ENCODE measurements at regions not wholly inside any gene's neighbourhood (a gene's known extent, or its start where the extent isn't known, plus 50 kb on each side); places are given as distances from the start of the nearest gene placed in this dataset.

DNA sequence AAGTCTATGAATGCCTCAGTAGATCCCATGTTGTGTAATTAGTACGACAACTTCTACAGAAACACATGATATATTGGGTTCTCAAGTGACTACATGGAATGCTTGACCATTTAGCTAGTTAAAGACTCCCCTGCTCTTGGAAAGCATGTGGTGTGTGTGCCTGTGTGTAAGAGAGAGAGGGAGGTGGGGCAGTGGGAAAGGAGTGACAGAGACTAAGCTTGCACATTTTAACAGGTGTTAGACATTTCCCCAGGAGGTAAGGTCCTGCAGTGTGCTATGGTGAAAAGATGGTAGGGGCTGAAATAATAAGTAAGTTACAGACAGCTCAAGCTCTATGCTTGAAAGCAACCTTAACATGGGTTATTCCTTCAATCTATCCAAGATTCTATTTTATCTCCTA, 241.7 kb upstream of the GHITM start:
- TF ChIP-seq POLR2A (IDR thresholded peaks at IDR 0.05) (no peak), CTCF (IDR thresholded peaks at IDR 0.05) (no peak)
